ENCODE measurements at regions not wholly inside any gene's neighbourhood (a gene's known extent, or its start where the extent isn't known, plus 50 kb on each side); places are given as distances from the start of the nearest gene placed in this dataset.

DNA sequence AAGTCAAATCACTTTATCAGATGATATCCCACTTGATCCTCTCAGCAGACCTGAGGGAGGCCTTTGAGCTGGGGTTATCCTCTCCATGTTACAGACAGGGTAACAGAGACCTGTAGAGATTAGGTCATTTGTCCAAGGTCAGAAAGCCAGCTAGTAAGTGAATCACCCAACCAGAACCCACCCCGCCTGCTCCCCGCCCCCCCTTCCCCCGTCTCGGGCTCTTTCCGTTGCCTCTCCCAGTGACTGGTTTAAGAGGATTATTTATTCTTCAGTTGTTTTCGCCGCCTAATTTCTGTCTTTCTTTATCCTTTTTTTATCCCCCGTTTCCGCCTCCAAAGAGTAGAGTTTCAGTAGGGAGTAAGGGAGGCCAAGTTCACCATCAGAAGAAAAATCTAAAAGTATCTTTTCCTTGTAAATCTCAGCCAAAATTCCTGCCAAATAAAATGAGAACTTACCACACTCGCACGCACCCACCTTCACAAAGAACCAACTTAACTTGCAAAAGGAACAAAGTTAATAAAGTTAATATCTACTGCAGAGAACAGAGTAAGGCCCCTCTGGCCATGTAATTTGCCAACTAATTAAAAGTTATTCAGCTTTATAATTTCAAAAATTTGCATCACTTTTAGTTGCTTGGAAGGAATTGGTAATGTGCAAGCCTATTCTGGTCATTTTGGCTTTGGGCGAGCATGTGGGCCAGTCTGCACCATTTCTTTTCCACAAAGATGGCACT is 76.8 kb upstream of the TRABD2B start:
- TF ChIP-seq, protein P1, sequence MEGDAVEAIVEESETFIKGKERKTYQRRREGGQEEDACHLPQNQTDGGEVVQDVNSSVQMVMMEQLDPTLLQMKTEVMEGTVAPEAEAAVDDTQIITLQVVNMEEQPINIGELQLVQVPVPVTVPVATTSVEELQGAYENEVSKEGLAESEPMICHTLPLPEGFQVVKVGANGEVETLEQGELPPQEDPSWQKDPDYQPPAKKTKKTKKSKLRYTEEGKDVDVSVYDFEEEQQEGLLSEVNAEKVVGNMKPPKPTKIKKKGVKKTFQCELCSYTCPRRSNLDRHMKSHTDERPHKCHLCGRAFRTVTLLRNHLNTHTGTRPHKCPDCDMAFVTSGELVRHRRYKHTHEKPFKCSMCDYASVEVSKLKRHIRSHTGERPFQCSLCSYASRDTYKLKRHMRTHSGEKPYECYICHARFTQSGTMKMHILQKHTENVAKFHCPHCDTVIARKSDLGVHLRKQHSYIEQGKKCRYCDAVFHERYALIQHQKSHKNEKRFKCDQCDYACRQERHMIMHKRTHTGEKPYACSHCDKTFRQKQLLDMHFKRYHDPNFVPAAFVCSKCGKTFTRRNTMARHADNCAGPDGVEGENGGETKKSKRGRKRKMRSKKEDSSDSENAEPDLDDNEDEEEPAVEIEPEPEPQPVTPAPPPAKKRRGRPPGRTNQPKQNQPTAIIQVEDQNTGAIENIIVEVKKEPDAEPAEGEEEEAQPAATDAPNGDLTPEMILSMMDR (IDR thresholded peaks at IDR 0.05; ENCODE audit: unreplicated experiment in 3 of 3), result no peak
- Mint-ChIP-seq H3K27ac (peak overlapping the region; percentile 93 to 97 (median 97)), H3K27me3 (ENCODE audit: low read depth) (peaks cover 83% of the 10 kb centered on the region), H3K9me3 (peaks cover 3% of the 10 kb centered on the region), H3K4me1 (peaks cover 42% of the 10 kb centered on the region), H3K36me3 (ENCODE audit: low read depth) (peaks cover 4% of the 10 kb centered on the region), H3K4me3 (peak overlapping the region; percentile 37 to 57 (median 47))

DNA sequence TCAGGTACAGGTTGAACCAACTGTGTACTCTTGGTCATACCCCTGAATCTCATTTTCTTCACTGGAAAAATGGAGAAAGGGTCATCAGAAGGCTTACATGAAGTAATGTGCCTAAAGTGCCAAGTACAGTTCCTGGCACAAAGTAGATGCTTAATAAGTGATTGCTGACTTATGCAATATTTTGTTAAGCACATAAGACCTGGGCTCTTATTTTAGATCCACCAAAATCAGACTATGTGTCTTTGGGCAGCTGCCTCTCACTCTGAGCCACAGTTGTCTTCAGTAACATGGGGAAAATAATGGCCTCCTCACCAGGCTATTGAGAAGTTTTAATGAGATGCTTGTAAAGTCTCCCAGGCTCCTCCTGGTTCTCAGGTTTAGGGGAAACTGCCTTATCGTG is 74.3 kb upstream of the TRABD2B start:
- Mint-ChIP-seq H3K27me3 (ENCODE audit: low read depth) (peaks cover 80% of the 10 kb centered on the region), H3K4me1 (peaks cover 30% of the 10 kb centered on the region), H3K9me3 (peaks cover 3% of the 10 kb centered on the region), H3K36me3 (ENCODE audit: low read depth) (peaks cover 4% of the 10 kb centered on the region), H3K4me3 (no peak overlapping the region), H3K27ac (no peak overlapping the region)
- TF ChIP-seq, protein P1 (IDR thresholded peaks at IDR 0.05; ENCODE audit: unreplicated experiment in 3 of 3), result no peak

DNA sequence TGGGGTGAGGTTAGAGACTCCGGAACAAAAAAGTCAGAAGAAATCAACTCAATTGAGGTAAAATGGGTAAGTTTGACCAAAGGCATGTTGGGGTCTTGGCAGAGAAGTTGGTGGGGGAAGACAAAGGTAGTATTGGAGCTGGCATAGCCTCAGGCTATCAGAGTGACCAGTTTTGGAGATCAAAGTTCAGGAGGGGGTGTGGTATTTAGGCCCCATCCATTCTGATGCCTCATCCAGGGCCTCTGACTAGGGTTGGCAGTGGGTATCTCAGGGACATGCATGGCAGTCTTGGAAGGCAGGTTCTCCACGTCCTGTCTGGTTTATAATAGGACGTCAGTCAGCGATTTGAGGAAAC is 73.2 kb upstream of the TRABD2B start:
- H3K36me3 Mint-ChIP-seq (ENCODE audit: low read depth), result peaks cover 4% of the 10 kb centered on the region
- no peak overlapping the region for H3K4me3 Mint-ChIP-seq
- H3K27ac Mint-ChIP-seq, result peak overlapping the region; percentile 0 to 26 (median 14)
- TF ChIP-seq, protein P1 (IDR thresholded peaks at IDR 0.05; ENCODE audit: unreplicated experiment in 3 of 3), result no peak
- peaks cover 71% of the 10 kb centered on the region for H3K27me3 Mint-ChIP-seq (ENCODE audit: low read depth)
- H3K9me3 Mint-ChIP-seq, result peaks cover 3% of the 10 kb centered on the region
- H3K4me1 Mint-ChIP-seq, result peaks cover 25% of the 10 kb centered on the region

DNA sequence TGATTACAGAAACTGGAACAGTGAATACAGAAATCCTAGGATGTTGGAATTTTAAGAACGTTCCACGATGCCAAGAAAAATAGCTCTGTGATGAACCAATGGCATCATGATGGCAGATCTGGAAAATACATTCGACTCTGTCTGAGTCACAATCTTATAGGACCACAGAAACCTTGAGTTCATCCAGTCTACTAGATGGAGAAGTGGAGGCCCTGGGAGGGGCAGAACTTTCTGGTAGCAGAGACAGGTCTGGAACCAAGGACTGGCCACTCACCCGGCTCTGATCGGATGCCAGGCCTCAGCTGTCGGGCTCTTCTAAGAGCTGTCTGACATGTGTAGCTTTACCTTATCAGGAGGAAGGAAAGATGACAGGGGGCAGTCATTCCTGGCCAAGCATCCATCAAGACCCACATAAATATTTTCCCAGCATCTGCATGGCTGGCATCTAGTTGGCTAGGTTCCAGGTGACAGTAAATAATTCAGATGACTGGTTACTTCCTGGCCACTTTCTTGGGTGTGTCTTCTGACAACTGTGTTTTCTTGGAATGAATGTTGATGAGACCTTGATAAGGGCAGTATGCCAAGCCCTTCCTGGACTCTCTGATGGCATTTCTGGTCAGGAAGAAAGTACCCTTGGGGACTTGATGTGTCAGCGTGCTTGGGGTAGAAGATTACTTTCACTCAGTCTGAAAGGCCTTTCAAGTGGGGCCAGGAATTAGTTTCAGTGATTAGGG is 72.6 kb upstream of the TRABD2B start:
- H3K9me3 Mint-ChIP-seq, result peaks cover 3% of the 10 kb centered on the region
- peaks cover 22% of the 10 kb centered on the region for H3K4me1 Mint-ChIP-seq
- H3K4me3 Mint-ChIP-seq, result no peak overlapping the region
- peaks cover 65% of the 10 kb centered on the region for H3K27me3 Mint-ChIP-seq (ENCODE audit: low read depth)
- peak overlapping the region; percentile 0 to 26 (median 23) for H3K27ac Mint-ChIP-seq
- TF ChIP-seq, protein P1 (IDR thresholded peaks at IDR 0.05; ENCODE audit: unreplicated experiment in 3 of 3), result no peak
- H3K36me3 Mint-ChIP-seq (ENCODE audit: low read depth), result peaks cover 4% of the 10 kb centered on the region

DNA sequence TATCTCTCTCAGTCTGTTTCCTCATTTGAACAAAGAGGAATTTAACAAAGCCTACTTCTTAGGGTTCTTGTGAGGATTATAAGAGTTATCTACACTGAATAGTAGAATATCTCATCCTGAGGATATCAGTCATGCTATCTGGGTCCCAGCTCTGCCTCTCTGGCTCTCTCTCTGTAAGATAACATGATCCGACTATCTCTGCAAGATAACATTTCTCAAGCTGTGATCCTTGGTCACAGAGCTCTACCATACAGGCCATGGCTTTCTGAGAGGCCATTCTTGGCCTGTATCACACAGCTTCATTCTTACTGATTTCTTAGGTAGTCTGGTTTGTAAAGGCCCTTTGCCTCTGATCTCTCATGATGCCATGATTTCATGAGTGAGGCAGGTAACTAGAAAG is 71.0 kb upstream of the TRABD2B start:
- no peak overlapping the region for H3K4me3 Mint-ChIP-seq
- H3K27ac Mint-ChIP-seq, result no peak overlapping the region
- peaks cover 3% of the 10 kb centered on the region for H3K9me3 Mint-ChIP-seq
- H3K27me3 Mint-ChIP-seq (ENCODE audit: low read depth), result peaks cover 52% of the 10 kb centered on the region
- H3K36me3 Mint-ChIP-seq (ENCODE audit: low read depth), result peaks cover 4% of the 10 kb centered on the region
- H3K4me1 Mint-ChIP-seq, result peaks cover 16% of the 10 kb centered on the region
- TF ChIP-seq, protein P1 (IDR thresholded peaks at IDR 0.05; ENCODE audit: unreplicated experiment in 3 of 3), result no peak

Measured in nephron (organoid).